B cell (primary cell): ENCODE measurements at regions not wholly inside any gene's neighbourhood (a gene's known extent, or its start where the extent isn't known, plus 50 kb on each side); places are given as distances from the start of the nearest gene placed in this dataset.

Experiments
- ATAC-seq: fragments of 200-7000 bp; cut with Tn5 transposase; one replicate; pipeline ENCODE4 v1.10.0; 2021; ENCODE audit warnings: low read depth, mild to moderate bottlenecking, moderate number of reproducible peaks, moderate library complexity
- CTCF ChIA-PET: fragments of 350-600 bp; sonication (Branson Sonifier 250); formaldehyde crosslinking; loops from one replicate; lab custom pipeline; 2021; ENCODE audit warnings: antibody characterized with exemption, inconsistent platforms; lab: Charles Lee
- POLR2A ChIA-PET: fragments of 350-600 bp; sonication (Branson Sonifier 250); formaldehyde crosslinking; loops from one replicate; lab custom pipeline; 2021; ENCODE audit warnings: antibody characterized with exemption; lab: Charles Lee
- DNase-seq: peaks from one replicate; pipeline ENCODE4 v3.0.0; 2013
- H2AFZ ChIP-seq: 2 replicates; pipeline ENCODE4 v1.6.1; 2012; ENCODE audit warnings: mild to moderate bottlenecking, low read depth, low read length; ENCODE audit not compliant: insufficient read depth, poor library complexity, severe bottlenecking
- H3K27ac ChIP-seq, 2 donors: 1 replicate in 1 of 2; 2 replicates in 1 of 2; pipeline ENCODE4 v1.5.1; 2012 to 2013; ENCODE audit warnings: low read length in 2 of 2, mild to moderate bottlenecking in 2 of 2, moderate library complexity in 1 of 2
- H3K27me3 ChIP-seq, 4 experiments: fragments of 200-600 bp in 1 of 4; sonication (generic) in 1 of 4; replicated peaks in 1 of 4; 1 replicate in 2 of 4; 2 replicates in 2 of 4; pipeline versions ENCODE4 v1.6.1 to v1.7.0; 2013 to 2016; ENCODE audit warnings: low read length in 3 of 4, mild to moderate bottlenecking in 2 of 4, mixed read lengths in 1 of 4, moderate library complexity in 1 of 4; ENCODE audit not compliant: insufficient read depth in 4 of 4, control insufficient read depth in 3 of 4; ENCODE audit errors: control extremely low read depth in 1 of 4
- H3K36me3 ChIP-seq, 2 experiments: replicated peaks in 1 of 2; 1 replicate in 1 of 2; 2 replicates in 1 of 2; pipeline versions ENCODE4 v1.6.1 to v1.7.1; 2013; ENCODE audit warnings: low read length in 1 of 2; ENCODE audit not compliant: insufficient read depth in 2 of 2, control insufficient read depth in 1 of 2; ENCODE audit errors: control extremely low read depth in 1 of 2, extremely low read depth in 1 of 2
- H3K4me1 ChIP-seq, 2 donors: fragments of 200-600 bp in 1 of 2; sonication (generic) in 1 of 2; 1 replicate in 1 of 2; 2 replicates in 1 of 2; pipeline versions ENCODE4 v1.5.1 to v1.6.1; 2013 to 2017; ENCODE audit warnings: low read length in 2 of 2; ENCODE audit not compliant: control insufficient read depth in 2 of 2, insufficient read depth in 2 of 2
- H3K4me2 ChIP-seq: replicated peaks from 2 replicates; pipeline ENCODE3; 2012; ENCODE audit warnings: mild to moderate bottlenecking, low read depth, low read length; ENCODE audit not compliant: poor library complexity, severe bottlenecking
- H3K4me3 ChIP-seq, 5 experiments: fragments of 200-600 bp in 1 of 5; sonication (generic) in 1 of 5; 1 replicate in 3 of 5; 2 replicates in 2 of 5; pipeline versions ENCODE4 v1.5.1 to v1.7.0; 2011 to 2016; ENCODE audit warnings: low read length in 4 of 5, mild to moderate bottlenecking in 4 of 5, low read depth in 2 of 5, control low read depth in 1 of 5, moderate library complexity in 1 of 5; ENCODE audit not compliant: insufficient read depth in 1 of 5; ENCODE audit errors: control extremely low read depth in 1 of 5, extremely low read depth in 1 of 5
- H3K79me2 ChIP-seq: fragments of 200-600 bp; sonication (generic); one replicate; pipeline ENCODE4 v1.6.0; 2016; ENCODE audit warnings: low read length; ENCODE audit not compliant: control insufficient read depth, insufficient read depth
- H3K9ac ChIP-seq: fragments of 200-600 bp; sonication (generic); 2 replicates; pipeline ENCODE4 v1.6.1; 2017; ENCODE audit warnings: mild to moderate bottlenecking, low read length, moderate library complexity
- H3K9me3 ChIP-seq, 3 donors: one replicate each; pipeline versions ENCODE4 v1.6.1 to v1.7.1; 2013; ENCODE audit warnings: low read length in 2 of 3; ENCODE audit not compliant: control insufficient read depth in 2 of 3, insufficient read depth in 1 of 3; ENCODE audit errors: control extremely low read depth in 1 of 3
- H4K20me1 ChIP-seq: 2 replicates; pipeline ENCODE4 v1.6.0; 2012; ENCODE audit warnings: mild to moderate bottlenecking, low read length; ENCODE audit not compliant: insufficient read depth, control insufficient read depth, poor library complexity, severe bottlenecking
- H3K27ac Mint-ChIP-seq: one replicate; pipeline ENCODE4 v1.8.0; 2021; ENCODE audit warnings: mixed read lengths
- H3K27me3 Mint-ChIP-seq: one replicate; pipeline ENCODE4 v1.8.0; 2021; ENCODE audit warnings: mixed read lengths
- H3K4me1 Mint-ChIP-seq: one replicate; pipeline ENCODE4 v1.8.0; 2021; ENCODE audit warnings: mixed read lengths
- H3K4me3 Mint-ChIP-seq: one replicate; pipeline ENCODE4 v1.8.0; 2021; ENCODE audit warnings: mixed read lengths
- H3K9me3 Mint-ChIP-seq: one replicate; pipeline ENCODE4 v1.8.0; 2022; ENCODE audit warnings: mixed read lengths; ENCODE audit not compliant: insufficient read depth
- CTCF ChIP-seq: fragments of 200-600 bp; IDR thresholded peaks from one replicate; pipeline ENCODE4 v1.8.0; 2022; ENCODE audit warnings: antibody characterized with exemption, mild to moderate bottlenecking
- EZH2 ChIP-seq: IDR thresholded peaks from 2 replicates; pipeline ENCODE4 v1.6.1; 2012; ENCODE audit warnings: borderline replicate concordance, low read depth, mild to moderate bottlenecking, moderate library complexity, low read length; ENCODE audit not compliant: insufficient read depth, poor library complexity, severe bottlenecking
- WGBS: methylation state at CpG from one replicate; pipeline ENCODE4 v1.1.5; 2013; ENCODE audit warnings: missing lambda C conversion rate; ENCODE audit not compliant: insufficient coverage; 5-methylcytosine and 5-hydroxymethylcytosine counted together
- intact Hi-C: fragments of 100-400 bp; cut with micrococcal nuclease; formaldehyde crosslinking; loops from one replicate; pipeline ENCODE4 v1.10.0; 2022

GRCh38 chr9:134492281-134492691, 149.3 kb upstream of the COL5A1 start:
- no peak for TF ChIP-seq EZH2
- TF ChIP-seq CTCF: no peak
- H3K4me3 ChIP-seq: no peak overlapping the region
- Mint-ChIP-seq H3K4me3 (no peak overlapping the region), H3K27ac (no peak overlapping the region), H3K4me1 (peaks cover 1% of the 10 kb centered on the region), H3K9me3 (no peaks in the 10 kb centered on the region), H3K27me3 (peaks cover 18% of the 10 kb centered on the region)
- H3K9ac ChIP-seq: no peak overlapping the region
- peaks cover 0 to 7% (median 0%) of the 10 kb centered on the region in 3 donors for H3K9me3 ChIP-seq
- ChIA-PET CTCF (no interaction called here), POLR2A (no interaction called here)
- WGBS: 93% methylated on average over 12 of the region's 12 CpGs
- DNase-seq (no peak), ATAC-seq (no peak)
- no peaks in the 10 kb centered on the region for H3K79me2 ChIP-seq
- peaks cover 8 to 11% of the 10 kb centered on the region in 2 donors for H3K4me1 ChIP-seq
- H3K36me3 ChIP-seq: no peaks in the 10 kb centered on the region
- H4K20me1 ChIP-seq: no peaks in the 10 kb centered on the region
- no peak overlapping the region for H3K27ac ChIP-seq
- H3K4me2 ChIP-seq: no peak overlapping the region
- H2AFZ ChIP-seq: no peak overlapping the region
- peaks cover 0 to 7% (median 1%) of the 10 kb centered on the region in 4 experiments for H3K27me3 ChIP-seq
- intact Hi-C loops: no loop called here

- Mint-ChIP-seq H3K9me3 (no peaks in the 10 kb centered on the region), H3K27ac (no peak overlapping the region), H3K27me3 (peaks cover 18% of the 10 kb centered on the region), H3K4me3 (no peak overlapping the region), H3K4me1 (peaks cover 1% of the 10 kb centered on the region)
- TF ChIP-seq CTCF (no peak), EZH2 (no peak)
- H3K9me3 ChIP-seq: peaks cover 0 to 7% (median 0%) of the 10 kb centered on the region in 3 donors
- H4K20me1 ChIP-seq: no peaks in the 10 kb centered on the region
- H3K27ac ChIP-seq: no peak overlapping the region
- H3K4me3 ChIP-seq: no peak overlapping the region
- no peak overlapping the region for H3K4me2 ChIP-seq
- peaks cover 0 to 7% (median 1%) of the 10 kb centered on the region in 4 experiments for H3K27me3 ChIP-seq
- no peaks in the 10 kb centered on the region for H3K36me3 ChIP-seq
- CTCF ChIA-PET: no interaction called here
- ATAC-seq (no peak), DNase-seq (no peak)
- intact Hi-C loops: no loop called here
- H2AFZ ChIP-seq: no peak overlapping the region
- 77% methylated on average over 13 of the region's 21 CpGs for WGBS
- H3K4me1 ChIP-seq: peaks cover 8 to 11% of the 10 kb centered on the region in 2 donors
- no peaks in the 10 kb centered on the region for H3K79me2 ChIP-seq
- POLR2A ChIA-PET: no interaction called here
- H3K9ac ChIP-seq: no peak overlapping the region
Observed at GRCh38 chr9:134492721-134493460, 148.7 kb upstream of the COL5A1 start.
